GM21390 (cell line): ENCODE measurements at regions not wholly inside any gene's neighbourhood (a gene's known extent, or its start where the extent isn't known, plus 50 kb on each side); places are given as distances from the start of the nearest gene placed in this dataset.
"Not testable (repeated sequence)": the region's sequence is repeated elsewhere in the genome, so short reads cannot be mapped to it uniquely, and the experiment has no call there.

Source experiments
- ATAC-seq: cut with Tn5 transposase; IDR thresholded peaks from one replicate; pipeline ENCODE4 v1.9.1; 2021; ENCODE audit not compliant: unreplicated experiment

DNA sequence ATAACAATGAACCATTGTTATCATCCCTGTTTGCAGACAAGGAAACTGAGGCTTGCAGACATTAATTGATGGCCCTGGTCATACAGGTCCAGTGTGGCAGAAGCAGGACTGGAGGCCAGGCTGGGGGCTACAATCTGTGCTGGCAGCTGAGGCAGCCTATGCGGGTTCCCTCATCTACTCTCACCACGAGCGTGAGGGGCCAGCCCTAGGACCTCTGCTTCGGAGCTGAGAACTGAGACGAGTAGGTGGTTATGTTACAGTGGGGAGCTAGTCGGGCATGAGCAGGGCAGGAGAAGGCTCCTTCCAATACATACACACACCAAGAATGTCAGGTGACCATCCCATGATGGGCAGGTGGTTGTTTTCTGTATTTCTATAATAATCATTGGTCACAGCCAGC lies 82.2 kb upstream of the ASB18 start:
- ATAC-seq = no peak

- no peak for ATAC-seq
Observed at GRCh38 chr2:236348279-236348678, 84.1 kb upstream of the ASB18 start.

DNA sequence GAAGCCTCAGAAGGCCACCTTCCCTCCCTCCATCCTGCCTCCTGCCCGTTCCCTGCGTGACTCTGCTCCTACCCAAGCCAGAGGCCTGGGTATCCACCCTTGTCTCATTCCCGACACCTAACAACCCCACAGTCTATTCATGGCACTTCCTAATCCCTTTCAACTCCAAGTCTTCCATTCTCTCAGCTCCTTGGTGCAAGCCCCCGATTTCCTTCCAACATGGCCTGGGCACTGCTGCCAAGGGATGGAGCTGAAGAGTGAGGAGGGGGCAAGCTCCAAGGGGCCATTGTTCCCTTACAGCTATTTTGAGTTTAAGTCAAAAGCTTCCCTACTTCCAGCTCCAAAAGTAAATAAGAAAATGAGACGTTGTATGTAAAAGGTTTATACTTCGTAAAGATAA lies 84.8 kb upstream of the ASB18 start:
- ATAC-seq = no peak

- ATAC-seq = no peak
Observed at GRCh38 chr2:236350426-236350825, 86.2 kb upstream of the ASB18 start.

DNA sequence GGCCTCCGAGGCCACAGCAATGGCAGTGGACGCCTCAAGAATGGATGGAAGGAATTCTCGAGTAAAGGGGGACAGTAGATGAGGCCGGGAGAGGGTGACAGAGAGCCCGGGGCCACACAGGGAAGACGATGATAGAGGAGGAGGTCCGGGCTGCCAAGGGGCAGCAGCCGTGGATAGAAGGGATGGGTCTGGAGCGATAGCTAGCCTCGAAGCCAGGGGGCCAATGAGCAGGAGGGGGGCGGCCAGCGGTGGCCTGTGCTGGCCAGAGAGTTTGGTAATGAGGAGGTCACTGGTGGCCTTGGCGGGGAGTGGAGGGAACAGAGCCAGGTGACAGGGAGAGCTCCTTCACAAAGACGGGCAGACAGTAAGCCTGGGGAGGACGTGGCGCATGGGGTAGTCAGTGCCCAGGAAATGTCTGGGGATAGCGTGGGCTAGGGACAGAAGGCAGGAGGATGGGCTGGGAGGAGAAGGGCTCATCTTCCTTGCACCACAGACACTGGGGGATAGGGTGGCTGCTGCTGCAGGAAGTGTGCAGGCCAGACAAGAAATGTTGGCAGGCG lies 87.8 kb upstream of the ASB18 start:
- no peak for ATAC-seq

DNA sequence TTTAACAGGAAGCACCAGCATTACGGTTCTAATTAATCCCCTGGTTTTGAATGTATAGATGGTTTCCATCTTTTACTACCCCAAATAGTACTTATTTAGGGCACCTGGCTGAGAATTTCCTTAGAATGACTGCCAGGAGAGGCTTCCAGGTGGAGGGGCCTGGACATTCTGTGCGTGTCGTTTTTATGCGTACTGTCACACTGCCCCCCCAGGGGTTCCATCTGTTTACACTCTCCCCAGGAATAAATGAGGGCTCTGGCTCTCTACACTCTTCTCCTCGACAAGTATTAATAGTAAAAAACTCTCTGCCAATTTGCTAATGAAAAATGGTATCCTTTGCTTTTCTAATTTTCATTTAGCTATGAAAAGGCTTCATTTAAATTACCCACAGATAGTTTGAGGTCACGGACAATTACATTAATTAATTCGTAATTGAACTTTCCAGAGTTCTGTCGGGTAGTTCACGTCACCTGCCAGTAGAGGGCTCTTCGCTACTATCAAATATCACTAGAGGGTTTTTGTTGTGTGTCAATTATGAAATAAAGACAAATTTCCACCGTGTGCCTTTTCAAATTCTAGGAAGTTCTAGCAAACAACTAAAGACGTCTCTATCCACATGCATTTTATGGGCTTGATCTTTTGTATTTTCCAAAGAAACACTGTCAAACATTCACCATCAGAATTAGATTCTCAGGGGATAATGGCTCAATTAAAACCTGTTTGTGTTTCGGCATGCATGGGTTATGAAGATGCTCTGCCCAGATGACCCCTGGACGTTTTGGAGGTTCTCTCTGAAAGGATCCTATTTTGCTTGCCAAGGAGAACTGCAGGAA lies 88.8 kb upstream of the ASB18 start:
- no peak for ATAC-seq

DNA sequence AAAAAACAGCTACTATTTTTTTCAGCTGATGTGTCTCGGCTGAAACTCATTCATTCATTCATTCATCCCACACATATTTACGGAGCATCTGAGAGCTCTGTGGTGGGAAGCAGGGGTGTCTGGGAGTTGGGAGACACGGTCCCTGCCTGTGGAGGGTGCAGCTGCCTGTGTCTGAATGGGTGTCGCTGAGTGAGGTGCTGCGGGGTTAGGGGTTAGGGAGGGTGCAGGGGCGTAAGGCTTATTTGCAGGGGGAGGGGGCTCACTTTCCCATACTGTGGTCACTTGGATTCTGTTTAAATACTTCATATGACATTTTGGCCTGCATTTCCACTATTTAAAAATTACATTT lies 89.4 kb upstream of the ASB18 start:
- no peak for ATAC-seq

- ATAC-seq = no peak
Observed at GRCh38 chr2:236354056-236354940, 90.1 kb upstream of the ASB18 start.

GRCh38 chr2:236354973-236355595 lies 90.9 kb upstream of the ASB18 start:
- no peak for ATAC-seq

DNA sequence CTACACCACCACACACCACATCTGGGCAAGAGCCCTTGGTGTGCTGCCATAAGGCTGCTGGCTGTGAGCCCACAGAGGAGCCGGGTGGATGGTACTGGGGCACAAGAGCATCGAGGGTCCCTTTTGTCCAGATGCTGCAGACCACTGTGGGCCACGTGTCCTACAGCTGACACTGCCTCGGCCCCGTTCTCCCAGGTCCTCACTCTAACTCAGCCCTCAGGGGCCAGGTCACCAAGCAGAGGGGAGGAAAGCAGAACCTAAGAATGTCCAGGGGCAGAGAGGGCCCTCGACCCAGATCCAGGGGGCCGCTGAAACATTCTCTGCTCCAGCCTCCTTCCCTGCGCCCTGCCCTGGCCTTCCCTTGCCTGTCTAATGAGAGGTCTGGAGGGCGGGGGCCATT lies 91.7 kb upstream of the ASB18 start:
- no peak for ATAC-seq

DNA sequence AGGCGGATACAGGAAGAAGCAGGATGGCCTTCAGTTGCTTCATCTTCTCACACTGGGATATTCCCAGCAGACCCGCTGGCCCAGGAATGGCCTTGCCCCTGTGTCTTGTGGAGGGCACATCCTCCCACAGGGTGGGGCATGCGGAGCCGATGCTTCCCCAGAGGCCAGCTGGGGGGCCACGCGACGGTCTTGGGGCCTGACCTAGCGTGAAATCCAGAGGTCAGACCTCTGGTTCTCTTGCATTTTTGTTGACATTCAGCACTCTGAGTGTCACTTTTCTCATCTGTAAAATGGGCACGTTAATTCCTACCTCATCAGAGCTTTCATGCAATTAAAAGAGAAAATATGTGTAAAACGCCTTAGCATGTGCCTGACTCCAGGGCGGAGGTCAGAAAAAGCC lies 92.1 kb upstream of the ASB18 start:
- ATAC-seq = not testable (repeated sequence)

DNA sequence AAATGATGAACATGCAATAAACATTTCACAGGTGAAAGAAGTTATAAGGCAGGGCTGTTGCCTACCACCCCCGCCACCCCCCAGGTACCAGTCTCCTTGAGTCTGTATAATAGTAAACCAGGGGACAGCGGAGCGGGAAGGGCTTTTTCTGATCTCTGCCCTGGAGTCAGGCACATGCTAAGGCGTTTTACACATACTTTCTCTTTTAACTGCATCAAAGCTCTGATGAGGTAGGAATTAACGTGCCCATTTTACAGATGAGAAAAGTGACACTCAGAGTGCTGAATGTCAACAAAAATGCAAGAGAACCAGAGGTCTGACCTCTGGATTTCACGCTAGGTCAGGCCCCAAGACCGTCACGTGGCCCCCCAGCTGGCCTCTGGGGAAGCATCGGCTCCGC lies 94.3 kb upstream of the ASB18 start:
- ATAC-seq = not testable (repeated sequence)

DNA sequence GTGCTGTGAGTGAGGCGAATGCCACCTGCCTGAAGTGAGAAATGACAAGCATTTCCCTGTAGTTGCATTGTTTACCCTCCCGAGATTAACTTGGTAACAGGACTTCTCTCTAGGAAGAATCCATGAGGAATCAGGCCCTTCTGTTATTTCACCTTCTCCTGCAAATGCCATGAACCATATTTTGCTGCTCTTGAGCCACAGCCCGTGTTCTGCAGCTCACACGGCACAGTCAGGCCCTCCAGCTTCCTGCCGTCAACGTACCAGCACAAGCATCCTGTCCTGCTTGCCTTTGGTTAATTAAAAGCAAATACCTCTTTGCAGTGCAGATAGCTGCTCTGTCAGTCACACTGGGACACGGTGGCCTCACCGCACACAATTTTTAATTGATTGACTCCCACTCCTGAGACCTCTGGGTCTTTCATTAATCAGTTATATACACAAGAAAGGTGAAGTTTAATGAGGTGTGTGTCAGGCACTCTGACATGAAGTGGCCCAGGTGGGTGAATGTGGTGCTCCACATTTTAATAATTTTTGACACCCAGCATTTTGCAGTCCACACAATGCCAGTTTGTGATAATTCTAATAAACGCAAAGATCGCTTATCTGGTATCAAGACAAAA lies 95.3 kb upstream of the ASB18 start:
- no peak for ATAC-seq

- no peak for ATAC-seq
Observed at GRCh38 chr2:236360496-236360895, 96.3 kb upstream of the ASB18 start.

DNA sequence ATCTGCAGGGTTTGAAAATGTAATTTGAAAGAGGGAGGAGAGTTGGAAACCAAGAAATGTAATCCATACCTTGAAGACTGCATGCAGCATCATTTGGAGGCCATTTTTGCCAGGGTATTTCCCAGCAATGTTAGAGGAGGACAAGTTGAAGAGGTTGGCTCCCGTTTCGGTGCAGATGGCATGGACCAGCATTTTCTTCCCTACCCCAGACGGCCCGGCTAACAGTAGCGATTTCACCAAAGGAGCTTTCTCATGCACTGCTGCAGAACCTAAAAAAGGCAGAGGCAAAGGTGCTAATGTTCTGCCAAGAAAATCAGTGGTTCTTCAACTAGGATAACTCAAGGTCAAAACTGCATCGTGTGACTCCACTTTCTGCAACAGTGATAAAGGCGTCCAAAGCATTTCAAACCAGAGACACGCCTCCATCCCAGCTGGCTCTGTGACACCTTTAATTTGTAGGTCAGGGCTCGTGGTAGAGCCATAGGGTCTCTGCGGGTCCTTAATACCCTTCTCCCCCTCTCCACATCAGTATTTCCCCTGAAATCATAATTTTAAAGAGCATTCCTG lies 99.6 kb upstream of the ASB18 start:
- ATAC-seq = no peak

DNA sequence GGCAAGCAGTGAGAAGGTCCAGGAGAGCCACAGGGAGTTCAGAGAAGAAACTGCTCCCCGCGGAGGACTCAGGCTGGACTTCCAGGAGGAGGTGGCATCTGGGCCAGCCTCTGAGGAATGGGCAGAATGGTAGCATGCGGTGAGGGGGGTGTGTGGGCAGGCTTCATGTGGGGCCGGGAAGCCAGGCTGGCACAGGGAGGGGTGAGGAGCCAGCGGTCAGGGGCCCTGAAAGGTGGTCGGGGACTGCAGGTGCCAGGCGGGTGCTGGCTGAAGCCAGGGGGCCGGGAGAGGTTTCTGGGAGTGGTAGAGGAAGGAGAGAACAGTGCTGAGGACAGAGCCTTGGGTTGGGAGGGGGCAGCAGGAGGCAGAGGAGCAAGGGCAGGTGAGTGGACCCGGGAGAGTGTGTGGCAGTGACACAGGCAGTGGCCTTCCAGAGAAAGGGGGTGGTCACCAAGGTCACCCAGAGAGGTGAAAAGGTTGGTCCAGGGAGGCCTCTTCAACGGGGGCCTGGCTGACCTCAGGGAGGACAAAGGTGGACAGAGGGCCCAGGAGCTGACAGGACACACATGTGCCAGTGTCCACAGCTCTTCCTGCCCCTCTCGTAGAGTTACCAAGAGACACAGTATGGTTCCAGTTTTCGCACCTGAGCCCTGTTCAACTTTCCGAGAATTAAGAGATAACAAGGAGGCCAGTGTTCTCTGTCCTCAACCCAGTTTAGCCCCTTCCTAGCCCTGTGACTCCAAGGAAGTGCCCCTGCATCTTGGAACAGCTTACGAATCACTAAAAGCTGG lies 101.2 kb upstream of the ASB18 start:
- ATAC-seq = no peak

DNA sequence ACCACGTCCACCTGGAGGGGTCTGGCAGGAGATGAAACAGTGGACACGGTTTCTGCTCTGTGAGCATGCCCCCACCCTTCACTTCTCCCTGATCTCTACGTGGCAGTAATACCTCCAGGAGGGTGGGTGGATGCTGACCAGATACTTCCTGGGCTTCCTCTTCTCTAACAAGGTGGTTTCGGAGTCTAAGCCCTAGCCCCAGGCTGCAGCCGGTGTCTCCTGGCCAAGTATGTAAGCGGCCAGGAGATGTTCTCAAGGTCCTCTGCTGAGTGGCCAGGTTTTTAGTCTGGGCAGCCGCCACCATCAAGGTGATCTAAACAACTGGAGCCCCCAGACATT lies 101.8 kb upstream of the ASB18 start:
- ATAC-seq = no peak

DNA sequence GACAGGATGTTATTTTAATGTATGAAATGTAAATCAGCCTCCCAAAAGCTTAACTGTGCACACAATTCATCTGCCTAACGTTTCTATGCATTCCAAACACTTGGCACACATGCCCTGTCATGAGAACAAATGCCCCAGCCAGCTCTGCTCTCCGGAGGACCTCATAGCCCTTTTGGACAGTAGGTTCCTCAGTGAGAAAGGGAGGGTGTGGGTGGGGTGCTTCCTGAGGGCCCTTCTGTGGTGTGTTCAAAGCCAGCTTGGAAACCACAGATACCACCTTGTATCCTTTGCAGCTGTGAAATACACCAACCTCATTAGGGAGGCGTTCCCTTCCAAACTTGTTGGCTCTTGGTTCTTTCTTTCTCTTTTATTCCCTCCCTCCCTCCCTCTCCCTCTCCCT lies 102.2 kb upstream of the ASB18 start:
- no peak for ATAC-seq

DNA sequence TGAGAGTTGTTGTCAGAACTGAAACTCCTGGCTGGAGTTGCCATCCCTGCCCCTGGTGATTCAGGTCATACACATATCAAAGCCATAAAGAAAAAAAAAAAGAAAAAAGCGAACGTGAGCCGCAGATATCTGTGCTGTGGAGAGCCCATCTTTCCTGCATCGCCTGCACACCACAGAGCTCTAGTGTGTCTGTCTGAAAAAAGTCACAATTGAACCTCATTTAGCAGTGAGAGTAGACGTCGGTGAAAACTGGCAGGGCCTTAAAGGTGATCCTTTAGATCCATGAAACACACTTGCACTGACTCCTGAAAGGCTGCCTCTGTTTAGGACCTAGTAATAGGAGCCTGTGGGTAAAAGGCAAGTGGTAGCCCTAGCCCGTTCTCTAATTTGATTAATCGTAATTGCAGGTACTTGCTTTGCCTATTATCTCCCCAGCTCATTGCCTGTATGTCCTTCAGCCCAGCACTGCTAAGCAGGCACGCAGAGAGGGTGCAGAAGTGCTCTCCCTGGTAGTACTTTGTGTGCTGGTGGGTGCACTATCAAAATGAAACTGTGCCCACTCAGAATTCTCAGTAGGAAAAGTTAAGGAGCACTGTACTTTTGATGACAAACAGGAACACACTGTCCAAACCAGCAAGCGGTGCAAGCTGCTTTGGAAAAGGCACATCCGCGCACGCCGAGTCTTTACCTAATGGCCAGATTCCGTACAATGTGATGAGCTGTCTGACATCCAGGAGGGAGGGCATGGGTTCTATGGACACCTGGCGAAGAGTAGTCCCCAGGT lies 103.5 kb upstream of the ASB18 start:
- no peak for ATAC-seq
